ENCODE measurements at regions not wholly inside any gene's neighbourhood (a gene's known extent, or its start where the extent isn't known, plus 50 kb on each side); places are given as distances from the start of the nearest gene placed in this dataset.

DNA sequence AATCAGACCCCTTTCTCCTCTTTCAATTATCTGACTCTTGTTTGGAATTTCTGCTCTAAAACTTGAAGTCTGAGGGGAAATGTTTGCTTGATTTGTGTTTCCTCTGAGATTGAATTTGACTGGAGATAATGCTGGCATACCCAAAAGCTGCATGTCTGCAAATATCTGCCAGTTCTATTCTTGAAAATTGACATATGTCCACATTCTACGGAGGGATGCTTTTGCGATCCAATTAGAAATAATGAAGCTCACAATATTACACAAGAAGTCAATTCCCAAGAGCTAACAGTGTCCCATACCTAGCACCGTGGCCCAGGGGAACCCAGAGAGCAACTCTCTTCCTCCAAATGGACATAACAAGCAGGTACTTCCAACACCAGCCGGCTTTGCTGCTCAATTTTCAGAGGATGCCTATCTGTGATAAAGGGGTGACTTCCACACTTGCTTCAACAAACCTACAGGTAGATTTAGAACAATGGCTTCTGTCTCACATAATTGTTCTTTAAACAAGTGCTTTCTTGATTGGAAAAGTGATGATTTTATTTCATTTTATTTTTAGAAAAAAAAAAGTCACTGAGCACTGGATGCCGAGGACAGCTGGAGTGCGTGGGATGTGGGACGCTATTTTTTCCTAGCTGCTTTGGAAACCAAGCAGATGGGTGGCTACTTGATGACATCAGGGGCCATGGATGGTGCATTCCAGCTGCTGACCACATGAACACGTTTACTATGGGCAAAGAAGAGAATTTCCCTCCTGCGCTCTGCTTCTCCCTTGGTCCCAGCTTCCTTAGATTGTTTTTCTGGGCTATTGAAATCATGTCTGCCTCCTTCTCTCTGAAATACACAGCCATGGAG is 488.9 kb downstream of the RNF144A start:
- TF ChIP-seq, protein P1, sequence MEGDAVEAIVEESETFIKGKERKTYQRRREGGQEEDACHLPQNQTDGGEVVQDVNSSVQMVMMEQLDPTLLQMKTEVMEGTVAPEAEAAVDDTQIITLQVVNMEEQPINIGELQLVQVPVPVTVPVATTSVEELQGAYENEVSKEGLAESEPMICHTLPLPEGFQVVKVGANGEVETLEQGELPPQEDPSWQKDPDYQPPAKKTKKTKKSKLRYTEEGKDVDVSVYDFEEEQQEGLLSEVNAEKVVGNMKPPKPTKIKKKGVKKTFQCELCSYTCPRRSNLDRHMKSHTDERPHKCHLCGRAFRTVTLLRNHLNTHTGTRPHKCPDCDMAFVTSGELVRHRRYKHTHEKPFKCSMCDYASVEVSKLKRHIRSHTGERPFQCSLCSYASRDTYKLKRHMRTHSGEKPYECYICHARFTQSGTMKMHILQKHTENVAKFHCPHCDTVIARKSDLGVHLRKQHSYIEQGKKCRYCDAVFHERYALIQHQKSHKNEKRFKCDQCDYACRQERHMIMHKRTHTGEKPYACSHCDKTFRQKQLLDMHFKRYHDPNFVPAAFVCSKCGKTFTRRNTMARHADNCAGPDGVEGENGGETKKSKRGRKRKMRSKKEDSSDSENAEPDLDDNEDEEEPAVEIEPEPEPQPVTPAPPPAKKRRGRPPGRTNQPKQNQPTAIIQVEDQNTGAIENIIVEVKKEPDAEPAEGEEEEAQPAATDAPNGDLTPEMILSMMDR (conservative IDR thresholded peaks at IDR 0.05) = no peak
- H3K27ac ChIP-seq (ENCODE audit: insufficient read length, low read depth, low read length) = no peak overlapping the region
- Mint-ChIP-seq H3K36me3 (ENCODE audit: insufficient read depth in 1 of 3, low read depth in 3 of 3) (no peaks in the 10 kb centered on the region), H3K27ac (no peak overlapping the region; a peak in 1 of 7 replicates), H3K27me3 (ENCODE audit: low read depth) (peaks cover 1% of the 10 kb centered on the region), H3K4me1 (peaks cover 0 to 4% of the 10 kb centered on the region in 2 experiments; a peak in 1 of 4 replicates), H3K4me3 (no peak overlapping the region), H3K9me3 (no peaks in the 10 kb centered on the region)
- WGBS (ENCODE audit: extremely low coverage, insufficient read length, low lambda C conversion rate) = no CpG with 5 or more reads among the region's 9 CpGs
- no peak for DNase-seq
- no peak overlapping the region for H4K8ac ChIP-seq (replicated peaks; ENCODE audit: insufficient read length, low read depth, low read length)
- no peak overlapping the region for H2BK5ac ChIP-seq (ENCODE audit: insufficient read length, low read length)
- no peaks in the 10 kb centered on the region for H3K27me3 ChIP-seq (ENCODE audit: insufficient read depth, low read length)
- H3K18ac ChIP-seq (ENCODE audit: insufficient read length, low read depth, low read length) = no peak overlapping the region
- no peak overlapping the region for H2AK5ac ChIP-seq (ENCODE audit: insufficient read length, low read length)
- H2BK20ac ChIP-seq (ENCODE audit: low read depth, low read length, poor library complexity, severe bottlenecking) = no peak overlapping the region
- no peak overlapping the region for H3K4ac ChIP-seq (ENCODE audit: low read depth, low read length)
- no peak overlapping the region for H2AFZ ChIP-seq (ENCODE audit: low read length)
- no peak overlapping the region for H2BK12ac ChIP-seq (ENCODE audit: insufficient read length, low read depth, low read length)
- H3K4me1 ChIP-seq (ENCODE audit: insufficient read depth, low read length) = no peaks in the 10 kb centered on the region
- H3K9me3 ChIP-seq (ENCODE audit: control insufficient read depth, low read depth, low read length) = no peaks in the 10 kb centered on the region
- no peak overlapping the region for H3T11ph ChIP-seq (ENCODE audit: low read length)
- no peak overlapping the region for H2BK15ac ChIP-seq (ENCODE audit: low read depth, low read length)
- no peaks in the 10 kb centered on the region for H4K20me1 ChIP-seq (ENCODE audit: control insufficient read depth, insufficient read depth, insufficient read length)
- H4K91ac ChIP-seq (ENCODE audit: insufficient read length, low read depth, low read length) = no peak overlapping the region
- no peak overlapping the region for H3K4me2 ChIP-seq (ENCODE audit: insufficient read depth, insufficient read length, low read length)
- no peak overlapping the region for H3K9ac ChIP-seq (ENCODE audit: extremely low read depth, insufficient read length, low read length)
- no peaks in the 10 kb centered on the region for H3K79me1 ChIP-seq (ENCODE audit: insufficient read depth, low read depth, low read length, poor library complexity, severe bottlenecking)
- no peak overlapping the region for H3K23ac ChIP-seq (ENCODE audit: insufficient read length, low read depth, low read length)
- H3K79me2 ChIP-seq (ENCODE audit: insufficient read depth, low read length) = no peaks in the 10 kb centered on the region
- no peak overlapping the region for H3K56ac ChIP-seq (ENCODE audit: insufficient read length, low read depth, low read length)
- no peaks in the 10 kb centered on the region for H3K23me2 ChIP-seq (ENCODE audit: insufficient read length, low read depth, low read length, poor library complexity, severe bottlenecking)
- no peak overlapping the region for H2BK120ac ChIP-seq (ENCODE audit: low read depth, low read length, poor library complexity, severe bottlenecking)
- H3K14ac ChIP-seq (ENCODE audit: insufficient read depth, low read length) = no peak overlapping the region
- H4K5ac ChIP-seq (ENCODE audit: insufficient read length, low read depth, low read length) = no peak overlapping the region

All from H9 (cell line).